Stimulated activated CD4-positive, alpha-beta T cell treated with anti-CD3 and anti-CD28 coated beads, Interleukin-1b, Interleukin-23, amount 100 ng/mL, for 24 hours (primary cell): ENCODE measurements at regions not wholly inside any gene's neighbourhood (a gene's known extent, or its start where the extent isn't known, plus 50 kb on each side); places are given as distances from the start of the nearest gene placed in this dataset.
"Not testable (repeated sequence)": the region's sequence is repeated elsewhere in the genome, so short reads cannot be mapped to it uniquely, and the experiment has no call there.

Experiments used
- DNase-seq, 4 experiments: peaks; one replicate each; pipeline ENCODE4 v3.0.0-alpha.2; 2020; ENCODE audit warnings: low read depth in 4 of 4, low spot score in 1 of 4

GRCh38 chr22:48717883-48718817 is 1109.5 kb downstream of the BRD1 start:
- DNase-seq, result no peak

GRCh38 chr22:48717076-48717810 is 1110.4 kb downstream of the BRD1 start:
- DNase-seq, result no peak

GRCh38 chr22:48716154-48716553 is 1111.5 kb downstream of the BRD1 start:
- not testable (repeated sequence) for DNase-seq

GRCh38 chr22:48715511-48715910 is 1112.2 kb downstream of the BRD1 start:
- DNase-seq, result no peak

- no peak for DNase-seq
Measured at GRCh38 chr22:48714231-48714630, 1113.4 kb downstream of the BRD1 start.

- no peak for DNase-seq
Measured at GRCh38 chr22:48713272-48714205, 1114.1 kb downstream of the BRD1 start.

GRCh38 chr22:48712558-48713271 is 1115.0 kb downstream of the BRD1 start:
- DNase-seq, result no peak

GRCh38 chr22:48711669-48712068 is 1116.0 kb downstream of the BRD1 start:
- no peak for DNase-seq

GRCh38 chr22:48711031-48711431 is 1116.6 kb downstream of the BRD1 start:
- DNase-seq, result no peak

- no peak for DNase-seq
Measured at GRCh38 chr22:48710410-48710809, 1117.3 kb downstream of the BRD1 start.

GRCh38 chr22:48709976-48710375 is 1117.7 kb downstream of the BRD1 start:
- DNase-seq, result no peak

- DNase-seq, result no peak
Measured at GRCh38 chr22:48709453-48709852, 1118.2 kb downstream of the BRD1 start.

- no peak for DNase-seq
Measured at GRCh38 chr22:48708558-48709245, 1119.0 kb downstream of the BRD1 start.

GRCh38 chr22:48707763-48708557 is 1119.7 kb downstream of the BRD1 start:
- no peak for DNase-seq

GRCh38 chr22:48706934-48707762 is 1120.5 kb downstream of the BRD1 start:
- no peak for DNase-seq

GRCh38 chr22:48705917-48706605 is 1121.6 kb downstream of the BRD1 start:
- DNase-seq, result no peak

- DNase-seq, result no peak
Measured at GRCh38 chr22:48705159-48705916, 1122.3 kb downstream of the BRD1 start.
